ENCODE measurements at regions not wholly inside any gene's neighbourhood (a gene's known extent, or its start where the extent isn't known, plus 50 kb on each side); places are given as distances from the start of the nearest gene placed in this dataset.

DNA sequence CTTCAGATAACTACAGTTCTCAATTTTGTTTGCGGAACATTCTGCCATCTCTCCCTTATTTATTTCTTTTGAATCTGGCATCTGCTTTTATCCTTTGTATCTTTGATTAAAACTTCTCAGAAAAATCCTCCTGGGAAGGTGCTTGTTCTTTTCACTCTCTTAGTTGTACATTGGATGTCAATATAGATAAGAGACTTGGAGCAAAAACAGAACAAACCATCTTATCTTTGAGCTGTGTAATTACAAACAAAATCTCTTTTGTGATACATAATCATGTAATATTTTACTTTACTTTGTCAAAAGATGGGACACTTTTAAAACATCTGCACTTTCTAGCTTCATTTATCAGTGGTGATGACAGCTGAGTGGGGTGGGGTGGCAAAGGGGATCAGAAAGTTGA, 307.2 kb upstream of the LYPLAL1 start:
- Histone ChIP-seq H3K4me1 (ENCODE audit: control insufficient read depth, insufficient read depth, low read length) (peaks cover 6% of the 10 kb centered on the region), H3K27me3 (replicated peaks; ENCODE audit: control insufficient read depth, insufficient read depth, low read length) (no peaks in the 10 kb centered on the region), H3K9me3 (ENCODE audit: control insufficient read depth, low read length) (no peaks in the 10 kb centered on the region), H3K9ac (ENCODE audit: low read length) (no peak overlapping the region), H3K4me3 (ENCODE audit: low read length) (no peak overlapping the region), H3K36me3 (ENCODE audit: control insufficient read depth, insufficient read depth, low read length, severe bottlenecking) (no peaks in the 10 kb centered on the region)
- DNase-seq (ENCODE audit: low read depth): no peak

- H3K9me3 ChIP-seq (ENCODE audit: control insufficient read depth, low read length): no peaks in the 10 kb centered on the region
- H3K9ac ChIP-seq (ENCODE audit: low read length): no peak overlapping the region
- peaks cover 6% of the 10 kb centered on the region for H3K4me1 ChIP-seq (ENCODE audit: control insufficient read depth, insufficient read depth, low read length)
- no peaks in the 10 kb centered on the region for H3K36me3 ChIP-seq (ENCODE audit: control insufficient read depth, insufficient read depth, low read length, severe bottlenecking)
- H3K27me3 ChIP-seq (replicated peaks; ENCODE audit: control insufficient read depth, insufficient read depth, low read length): no peaks in the 10 kb centered on the region
- DNase-seq (ENCODE audit: low read depth): no peak
- H3K4me3 ChIP-seq (ENCODE audit: low read length): no peak overlapping the region
Measured at GRCh38 chr1:218867066-218867465, 306.6 kb upstream of the LYPLAL1 start.

- no peak overlapping the region for H3K9ac ChIP-seq (ENCODE audit: low read length)
- no peaks in the 10 kb centered on the region for H3K9me3 ChIP-seq (ENCODE audit: control insufficient read depth, low read length)
- H3K27me3 ChIP-seq (replicated peaks; ENCODE audit: control insufficient read depth, insufficient read depth, low read length): no peaks in the 10 kb centered on the region
- H3K4me1 ChIP-seq (ENCODE audit: control insufficient read depth, insufficient read depth, low read length): peaks cover 6% of the 10 kb centered on the region
- no peak for DNase-seq (ENCODE audit: low read depth)
- no peaks in the 10 kb centered on the region for H3K36me3 ChIP-seq (ENCODE audit: control insufficient read depth, insufficient read depth, low read length, severe bottlenecking)
- no peak overlapping the region for H3K4me3 ChIP-seq (ENCODE audit: low read length)
Measured at GRCh38 chr1:218867941-218868626, 305.6 kb upstream of the LYPLAL1 start.

- Histone ChIP-seq H3K9ac (ENCODE audit: low read length) (no peak overlapping the region), H3K27me3 (replicated peaks; ENCODE audit: control insufficient read depth, insufficient read depth, low read length) (no peaks in the 10 kb centered on the region), H3K9me3 (ENCODE audit: control insufficient read depth, low read length) (no peaks in the 10 kb centered on the region), H3K4me1 (ENCODE audit: control insufficient read depth, insufficient read depth, low read length) (peaks cover 6% of the 10 kb centered on the region), H3K36me3 (ENCODE audit: control insufficient read depth, insufficient read depth, low read length, severe bottlenecking) (no peaks in the 10 kb centered on the region), H3K4me3 (ENCODE audit: low read length) (no peak overlapping the region)
- DNase-seq (ENCODE audit: low read depth): no peak
Measured at GRCh38 chr1:218869276-218869675, 304.4 kb upstream of the LYPLAL1 start.

GRCh38 chr1:218872026-218872425, 301.7 kb upstream of the LYPLAL1 start:
- Histone ChIP-seq H3K36me3 (ENCODE audit: control insufficient read depth, insufficient read depth, low read length, severe bottlenecking) (no peaks in the 10 kb centered on the region), H3K9me3 (ENCODE audit: control insufficient read depth, low read length) (no peaks in the 10 kb centered on the region), H3K4me3 (ENCODE audit: low read length) (no peak overlapping the region), H3K4me1 (ENCODE audit: control insufficient read depth, insufficient read depth, low read length) (no peaks in the 10 kb centered on the region), H3K27me3 (replicated peaks; ENCODE audit: control insufficient read depth, insufficient read depth, low read length) (no peaks in the 10 kb centered on the region), H3K9ac (ENCODE audit: low read length) (no peak overlapping the region)
- DNase-seq (ENCODE audit: low read depth): no peak

GRCh38 chr1:218872928-218873327, 300.8 kb upstream of the LYPLAL1 start:
- H3K9me3 ChIP-seq (ENCODE audit: control insufficient read depth, low read length): no peaks in the 10 kb centered on the region
- no peak overlapping the region for H3K9ac ChIP-seq (ENCODE audit: low read length)
- no peak for DNase-seq (ENCODE audit: low read depth)
- H3K4me3 ChIP-seq (ENCODE audit: low read length): no peak overlapping the region
- no peaks in the 10 kb centered on the region for H3K27me3 ChIP-seq (replicated peaks; ENCODE audit: control insufficient read depth, insufficient read depth, low read length)
- H3K36me3 ChIP-seq (ENCODE audit: control insufficient read depth, insufficient read depth, low read length, severe bottlenecking): no peaks in the 10 kb centered on the region
- no peaks in the 10 kb centered on the region for H3K4me1 ChIP-seq (ENCODE audit: control insufficient read depth, insufficient read depth, low read length)

GRCh38 chr1:218874313-218874712, 299.4 kb upstream of the LYPLAL1 start:
- Histone ChIP-seq H3K27me3 (replicated peaks; ENCODE audit: control insufficient read depth, insufficient read depth, low read length) (no peaks in the 10 kb centered on the region), H3K4me3 (ENCODE audit: low read length) (no peak overlapping the region), H3K4me1 (ENCODE audit: control insufficient read depth, insufficient read depth, low read length) (peaks cover 3% of the 10 kb centered on the region), H3K9me3 (ENCODE audit: control insufficient read depth, low read length) (no peaks in the 10 kb centered on the region), H3K9ac (ENCODE audit: low read length) (no peak overlapping the region), H3K36me3 (ENCODE audit: control insufficient read depth, insufficient read depth, low read length, severe bottlenecking) (no peaks in the 10 kb centered on the region)
- peak; percentile 69 for DNase-seq (ENCODE audit: low read depth)

- no peak for DNase-seq (ENCODE audit: low read depth)
- Histone ChIP-seq H3K4me1 (ENCODE audit: control insufficient read depth, insufficient read depth, low read length) (peaks cover 3% of the 10 kb centered on the region), H3K9ac (ENCODE audit: low read length) (no peak overlapping the region), H3K9me3 (ENCODE audit: control insufficient read depth, low read length) (no peaks in the 10 kb centered on the region), H3K36me3 (ENCODE audit: control insufficient read depth, insufficient read depth, low read length, severe bottlenecking) (no peaks in the 10 kb centered on the region), H3K27me3 (replicated peaks; ENCODE audit: control insufficient read depth, insufficient read depth, low read length) (no peaks in the 10 kb centered on the region), H3K4me3 (ENCODE audit: low read length) (no peak overlapping the region)
Measured at GRCh38 chr1:218874801-218875400, 298.8 kb upstream of the LYPLAL1 start.

GRCh38 chr1:218878369-218878768, 295.3 kb upstream of the LYPLAL1 start:
- no peaks in the 10 kb centered on the region for H3K36me3 ChIP-seq (ENCODE audit: control insufficient read depth, insufficient read depth, low read length, severe bottlenecking)
- no peaks in the 10 kb centered on the region for H3K27me3 ChIP-seq (replicated peaks; ENCODE audit: control insufficient read depth, insufficient read depth, low read length)
- H3K4me3 ChIP-seq (ENCODE audit: low read length): no peak overlapping the region
- no peaks in the 10 kb centered on the region for H3K9me3 ChIP-seq (ENCODE audit: control insufficient read depth, low read length)
- H3K9ac ChIP-seq (ENCODE audit: low read length): no peak overlapping the region
- DNase-seq (ENCODE audit: low read depth): peak; percentile 67
- peaks cover 3% of the 10 kb centered on the region for H3K4me1 ChIP-seq (ENCODE audit: control insufficient read depth, insufficient read depth, low read length)

GRCh38 chr1:218880484-218881060, 293.1 kb upstream of the LYPLAL1 start:
- Histone ChIP-seq H3K4me1 (ENCODE audit: control insufficient read depth, insufficient read depth, low read length) (peaks cover 3% of the 10 kb centered on the region), H3K9me3 (ENCODE audit: control insufficient read depth, low read length) (peaks cover 5% of the 10 kb centered on the region), H3K36me3 (ENCODE audit: control insufficient read depth, insufficient read depth, low read length, severe bottlenecking) (no peaks in the 10 kb centered on the region), H3K9ac (ENCODE audit: low read length) (no peak overlapping the region), H3K27me3 (replicated peaks; ENCODE audit: control insufficient read depth, insufficient read depth, low read length) (no peaks in the 10 kb centered on the region), H3K4me3 (ENCODE audit: low read length) (no peak overlapping the region)
- DNase-seq (ENCODE audit: low read depth): no peak

GRCh38 chr1:218882454-218882853, 291.2 kb upstream of the LYPLAL1 start:
- Histone ChIP-seq H3K9me3 (ENCODE audit: control insufficient read depth, low read length) (peaks cover 5% of the 10 kb centered on the region), H3K36me3 (ENCODE audit: control insufficient read depth, insufficient read depth, low read length, severe bottlenecking) (no peaks in the 10 kb centered on the region), H3K9ac (ENCODE audit: low read length) (no peak overlapping the region), H3K4me3 (ENCODE audit: low read length) (no peak overlapping the region), H3K27me3 (replicated peaks; ENCODE audit: control insufficient read depth, insufficient read depth, low read length) (no peaks in the 10 kb centered on the region), H3K4me1 (ENCODE audit: control insufficient read depth, insufficient read depth, low read length) (peaks cover 3% of the 10 kb centered on the region)
- DNase-seq (ENCODE audit: low read depth): no peak
